Neural crest cell (in vitro differentiated cells): ENCODE measurements at regions not wholly inside any gene's neighbourhood (a gene's known extent, or its start where the extent isn't known, plus 50 kb on each side); places are given as distances from the start of the nearest gene placed in this dataset.

Experiments
- DNase-seq: peaks from one replicate; pipeline ENCODE4 v3.0.0; 2021; ENCODE audit warnings: low read depth, mixed read lengths, low spot score
- H3K27ac Mint-ChIP-seq: one replicate; pipeline ENCODE4 v1.8.0; 2021; ENCODE audit warnings: mild to moderate bottlenecking, mixed read lengths; ENCODE audit not compliant: unreplicated experiment
- H3K27me3 Mint-ChIP-seq: 2 replicates; pipeline ENCODE4 v1.8.0; 2021; ENCODE audit warnings: low read depth, mild to moderate bottlenecking, mixed read lengths
- H3K36me3 Mint-ChIP-seq: 2 replicates; pipeline ENCODE4 v1.8.0; 2021; ENCODE audit warnings: low read depth, mild to moderate bottlenecking, mixed read lengths
- H3K4me1 Mint-ChIP-seq: 2 replicates; pipeline ENCODE4 v1.8.0; 2021; ENCODE audit warnings: mixed read lengths
- H3K4me3 Mint-ChIP-seq: one replicate; pipeline ENCODE4 v1.8.0; 2021; ENCODE audit warnings: mild to moderate bottlenecking, mixed read lengths
- H3K9me3 Mint-ChIP-seq: 2 replicates; pipeline ENCODE4 v1.8.0; 2021; ENCODE audit warnings: mixed read lengths
- TF ChIP-seq, protein P1 (sequence below): fragments of 200-600 bp; sonication (generic); conservative IDR thresholded peaks from 2 replicates; pipeline ENCODE4 v1.5.0; 2021; ENCODE audit warnings: antibody characterized with exemption, mild to moderate bottlenecking

DNA sequence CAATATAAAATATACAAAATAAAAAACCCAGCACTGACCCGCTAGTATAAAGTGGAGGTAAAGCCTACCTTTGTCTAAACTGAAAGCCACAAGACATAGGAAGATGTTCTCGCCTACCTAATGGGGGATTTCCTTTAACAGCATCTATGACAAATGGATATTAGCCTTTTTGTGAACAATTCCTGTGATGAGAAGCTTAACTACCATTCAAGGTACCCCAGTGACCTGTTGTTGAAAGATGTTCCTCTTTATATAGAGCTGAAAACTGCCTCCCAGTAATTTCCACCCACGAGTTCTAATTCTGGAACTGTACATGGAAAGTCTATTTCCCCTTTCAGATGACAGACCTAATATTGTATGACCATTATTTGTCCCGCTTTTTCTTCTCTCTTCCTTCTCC lies 109.8 kb upstream of the RASGRP1 start:
- Mint-ChIP-seq H3K27ac (no peak overlapping the region), H3K27me3 (peaks cover 47% of the 10 kb centered on the region), H3K4me1 (peaks cover 9% of the 10 kb centered on the region), H3K9me3 (no peaks in the 10 kb centered on the region), H3K4me3 (no peak overlapping the region), H3K36me3 (no peaks in the 10 kb centered on the region)
- DNase-seq = no peak
- TF ChIP-seq, protein P1, sequence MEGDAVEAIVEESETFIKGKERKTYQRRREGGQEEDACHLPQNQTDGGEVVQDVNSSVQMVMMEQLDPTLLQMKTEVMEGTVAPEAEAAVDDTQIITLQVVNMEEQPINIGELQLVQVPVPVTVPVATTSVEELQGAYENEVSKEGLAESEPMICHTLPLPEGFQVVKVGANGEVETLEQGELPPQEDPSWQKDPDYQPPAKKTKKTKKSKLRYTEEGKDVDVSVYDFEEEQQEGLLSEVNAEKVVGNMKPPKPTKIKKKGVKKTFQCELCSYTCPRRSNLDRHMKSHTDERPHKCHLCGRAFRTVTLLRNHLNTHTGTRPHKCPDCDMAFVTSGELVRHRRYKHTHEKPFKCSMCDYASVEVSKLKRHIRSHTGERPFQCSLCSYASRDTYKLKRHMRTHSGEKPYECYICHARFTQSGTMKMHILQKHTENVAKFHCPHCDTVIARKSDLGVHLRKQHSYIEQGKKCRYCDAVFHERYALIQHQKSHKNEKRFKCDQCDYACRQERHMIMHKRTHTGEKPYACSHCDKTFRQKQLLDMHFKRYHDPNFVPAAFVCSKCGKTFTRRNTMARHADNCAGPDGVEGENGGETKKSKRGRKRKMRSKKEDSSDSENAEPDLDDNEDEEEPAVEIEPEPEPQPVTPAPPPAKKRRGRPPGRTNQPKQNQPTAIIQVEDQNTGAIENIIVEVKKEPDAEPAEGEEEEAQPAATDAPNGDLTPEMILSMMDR = no peak

DNA sequence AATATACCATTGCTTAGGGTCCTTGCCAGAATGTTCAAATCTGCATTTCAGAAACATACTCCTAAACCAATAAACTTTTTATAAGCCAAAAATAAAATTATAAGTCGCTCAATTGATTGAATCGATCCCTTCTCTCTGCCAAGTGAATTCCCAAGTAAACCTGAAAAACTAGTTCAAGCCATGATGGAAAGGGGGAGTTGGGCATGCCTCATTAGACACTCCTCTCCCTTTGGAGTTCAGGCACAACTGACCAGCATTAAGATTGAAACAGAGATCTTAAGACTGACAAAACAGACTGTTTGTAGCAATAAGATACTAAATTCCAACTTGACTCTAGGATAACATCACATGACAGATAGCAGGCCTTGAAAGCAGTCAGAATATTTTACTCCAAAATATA lies 113.7 kb upstream of the RASGRP1 start:
- Mint-ChIP-seq H3K4me3 (no peak overlapping the region), H3K27me3 (peaks cover 42% of the 10 kb centered on the region), H3K4me1 (peaks cover 5% of the 10 kb centered on the region), H3K9me3 (no peaks in the 10 kb centered on the region), H3K27ac (no peak overlapping the region), H3K36me3 (no peaks in the 10 kb centered on the region)
- no peak for DNase-seq
- TF ChIP-seq, protein P1 = no peak

DNA sequence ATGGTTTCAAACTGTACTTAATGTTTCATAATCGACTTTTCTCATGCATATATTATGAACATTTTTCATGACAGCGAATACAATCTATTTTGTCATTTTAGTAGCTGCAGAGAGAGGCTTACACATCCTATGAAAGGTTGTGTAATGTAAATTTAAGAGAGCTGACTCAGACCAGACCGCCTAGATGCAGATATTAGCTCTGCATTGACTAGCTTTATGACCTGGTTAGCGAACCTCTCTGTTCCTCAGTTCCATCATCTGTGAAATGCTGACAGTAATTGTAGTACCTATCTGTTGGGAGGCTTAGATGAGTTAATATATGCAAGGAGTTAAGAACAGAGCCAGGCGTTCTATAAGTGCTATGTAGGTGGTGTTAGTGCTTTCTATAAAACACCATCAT lies 116.2 kb upstream of the RASGRP1 start:
- DNase-seq = no peak
- Mint-ChIP-seq H3K4me3 (no peak overlapping the region), H3K27me3 (peaks cover 30% of the 10 kb centered on the region), H3K9me3 (no peaks in the 10 kb centered on the region), H3K27ac (no peak overlapping the region), H3K36me3 (no peaks in the 10 kb centered on the region), H3K4me1 (peaks cover 5% of the 10 kb centered on the region)
- TF ChIP-seq, protein P1 = no peak

DNA sequence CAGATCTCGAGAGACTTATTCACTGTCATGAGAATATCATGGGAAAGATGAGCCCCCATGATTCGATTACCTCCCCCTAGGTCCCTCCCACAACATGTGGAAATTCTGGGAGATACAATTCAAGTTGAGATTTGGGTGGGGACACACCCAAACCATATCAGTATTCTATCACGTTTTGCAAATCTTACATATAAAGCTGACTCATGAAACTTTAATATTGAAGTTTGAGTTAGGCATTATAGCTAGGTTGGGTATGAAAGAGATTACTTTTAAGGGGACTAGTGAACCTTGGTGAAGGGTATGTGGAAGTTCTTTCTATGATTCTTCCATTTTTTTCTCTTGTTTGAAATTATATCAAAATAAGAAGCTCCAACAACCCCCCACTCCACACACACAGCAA lies 117.7 kb upstream of the RASGRP1 start:
- Mint-ChIP-seq H3K4me3 (no peak overlapping the region), H3K27ac (no peak overlapping the region), H3K36me3 (no peaks in the 10 kb centered on the region), H3K4me1 (peaks cover 5% of the 10 kb centered on the region), H3K9me3 (no peaks in the 10 kb centered on the region), H3K27me3 (peaks cover 19% of the 10 kb centered on the region)
- no peak for DNase-seq
- TF ChIP-seq, protein P1 = no peak

DNA sequence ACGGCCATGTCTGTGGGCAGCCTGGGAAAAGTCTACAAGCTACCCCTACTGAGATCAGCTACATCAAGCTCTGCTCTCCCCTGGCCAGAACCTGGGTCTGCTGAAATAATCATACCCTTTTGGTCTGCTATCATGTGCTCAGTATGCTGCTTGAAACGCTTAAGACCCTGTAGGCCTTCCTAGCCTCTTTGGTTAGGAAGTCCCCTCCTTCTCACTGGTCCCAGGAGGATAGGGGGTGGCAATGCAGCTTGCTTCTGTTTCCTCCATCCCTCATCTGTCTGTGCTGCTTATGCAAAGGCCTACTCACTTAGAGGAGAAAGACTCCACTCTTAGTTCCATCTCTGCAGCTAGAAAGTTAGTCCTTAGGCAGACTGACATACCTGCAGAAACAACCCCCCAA lies 118.2 kb upstream of the RASGRP1 start:
- Mint-ChIP-seq H3K9me3 (no peaks in the 10 kb centered on the region), H3K27me3 (peaks cover 14% of the 10 kb centered on the region), H3K4me3 (no peak overlapping the region), H3K36me3 (no peaks in the 10 kb centered on the region), H3K27ac (no peak overlapping the region), H3K4me1 (peaks cover under 1% of the 10 kb centered on the region)
- TF ChIP-seq, protein P1 = no peak
- DNase-seq = no peak
